ENCODE measurements at regions not wholly inside any gene's neighbourhood (a gene's known extent, or its start where the extent isn't known, plus 50 kb on each side); places are given as distances from the start of the nearest gene placed in this dataset.

DNA sequence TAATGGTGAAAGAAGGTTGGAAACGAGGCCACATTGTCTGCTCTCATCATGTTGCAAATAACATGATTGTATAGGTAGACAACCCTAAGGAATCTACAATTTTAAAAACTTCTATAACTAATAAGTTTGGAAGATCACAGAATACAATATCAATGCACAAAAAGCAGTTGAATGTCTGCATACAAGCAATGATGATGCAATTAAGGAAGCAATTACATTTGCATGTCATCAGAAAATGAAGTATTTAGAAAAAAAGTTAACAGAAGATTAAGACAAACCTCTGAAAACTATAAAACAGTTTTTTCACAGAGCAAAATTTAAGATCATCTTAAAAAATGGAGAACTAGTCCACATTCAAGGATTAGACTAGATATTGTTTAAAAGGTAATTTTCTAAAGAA is 181.1 kb downstream of the METTL4 start:
- Histone ChIP-seq H3K36me3 (ENCODE audit: insufficient read depth, low read length) (no peaks in the 10 kb centered on the region), H3K9ac (ENCODE audit: insufficient read length) (no peak overlapping the region), H3K27ac (no peak overlapping the region), H3K4me3 (no peak overlapping the region), H3K9me3 (ENCODE audit: low read depth, low read length) (no peaks in the 10 kb centered on the region)
- DNase-seq (ENCODE audit: low read depth, low spot score) = no peak
- TF ChIP-seq EZH2 (IDR thresholded peaks at IDR 0.05) (no peak), FOXP2 (optimal IDR thresholded peaks at IDR 0.05; ENCODE audit: control extremely low read depth, extremely low read length, insufficient read depth) (no peak), POLR2AphosphoS5 (IDR thresholded peaks at IDR 0.05; ENCODE audit: borderline replicate concordance, low read depth, low read length) (no peak)

- no peaks in the 10 kb centered on the region for H3K9me3 ChIP-seq (ENCODE audit: low read depth, low read length)
- H3K9ac ChIP-seq (ENCODE audit: insufficient read length) = no peak overlapping the region
- H3K36me3 ChIP-seq (ENCODE audit: insufficient read depth, low read length) = no peaks in the 10 kb centered on the region
- no peak for DNase-seq (ENCODE audit: low read depth, low spot score)
- no peak overlapping the region for H3K4me3 ChIP-seq
- no peak overlapping the region for H3K27ac ChIP-seq
- TF ChIP-seq POLR2AphosphoS5 (IDR thresholded peaks at IDR 0.05; ENCODE audit: borderline replicate concordance, low read depth, low read length) = no peak
- TF ChIP-seq FOXP2 (optimal IDR thresholded peaks at IDR 0.05; ENCODE audit: control extremely low read depth, extremely low read length, insufficient read depth) = no peak
- no peak for TF ChIP-seq EZH2 (IDR thresholded peaks at IDR 0.05)
Observed at GRCh38 chr18:2391470-2391869, 179.8 kb downstream of the METTL4 start.

- no peaks in the 10 kb centered on the region for H3K36me3 ChIP-seq (ENCODE audit: insufficient read depth, low read length)
- no peak for DNase-seq (ENCODE audit: low read depth, low spot score)
- TF ChIP-seq FOXP2 (optimal IDR thresholded peaks at IDR 0.05; ENCODE audit: control extremely low read depth, extremely low read length, insufficient read depth) = no peak
- TF ChIP-seq POLR2AphosphoS5 (IDR thresholded peaks at IDR 0.05; ENCODE audit: borderline replicate concordance, low read depth, low read length) = no peak
- no peak for TF ChIP-seq EZH2 (IDR thresholded peaks at IDR 0.05)
- H3K27ac ChIP-seq = no peak overlapping the region
- H3K9ac ChIP-seq (ENCODE audit: insufficient read length) = no peak overlapping the region
- no peak overlapping the region for H3K4me3 ChIP-seq
- no peaks in the 10 kb centered on the region for H3K9me3 ChIP-seq (ENCODE audit: low read depth, low read length)
Observed at GRCh38 chr18:2392446-2392845, 178.9 kb downstream of the METTL4 start.

- H3K9me3 ChIP-seq (ENCODE audit: low read depth, low read length) = no peaks in the 10 kb centered on the region
- DNase-seq (ENCODE audit: low read depth, low spot score) = no peak
- H3K36me3 ChIP-seq (ENCODE audit: insufficient read depth, low read length) = no peaks in the 10 kb centered on the region
- no peak overlapping the region for H3K9ac ChIP-seq (ENCODE audit: insufficient read length)
- H3K4me3 ChIP-seq = no peak overlapping the region
- no peak for TF ChIP-seq FOXP2 (optimal IDR thresholded peaks at IDR 0.05; ENCODE audit: control extremely low read depth, extremely low read length, insufficient read depth)
- no peak for TF ChIP-seq POLR2AphosphoS5 (IDR thresholded peaks at IDR 0.05; ENCODE audit: borderline replicate concordance, low read depth, low read length)
- TF ChIP-seq EZH2 (IDR thresholded peaks at IDR 0.05) = no peak
- H3K27ac ChIP-seq = no peak overlapping the region
Observed at GRCh38 chr18:2394684-2395083, 176.6 kb downstream of the METTL4 start.

GRCh38 chr18:2395427-2396161 is 175.7 kb downstream of the METTL4 start:
- Histone ChIP-seq H3K9ac (ENCODE audit: insufficient read length) (no peak overlapping the region), H3K36me3 (ENCODE audit: insufficient read depth, low read length) (no peaks in the 10 kb centered on the region), H3K27ac (no peak overlapping the region), H3K9me3 (ENCODE audit: low read depth, low read length) (no peaks in the 10 kb centered on the region), H3K4me3 (no peak overlapping the region)
- no peak for TF ChIP-seq POLR2AphosphoS5 (IDR thresholded peaks at IDR 0.05; ENCODE audit: borderline replicate concordance, low read depth, low read length)
- no peak for TF ChIP-seq EZH2 (IDR thresholded peaks at IDR 0.05)
- no peak for TF ChIP-seq FOXP2 (optimal IDR thresholded peaks at IDR 0.05; ENCODE audit: control extremely low read depth, extremely low read length, insufficient read depth)
- DNase-seq (ENCODE audit: low read depth, low spot score) = no peak

DNA sequence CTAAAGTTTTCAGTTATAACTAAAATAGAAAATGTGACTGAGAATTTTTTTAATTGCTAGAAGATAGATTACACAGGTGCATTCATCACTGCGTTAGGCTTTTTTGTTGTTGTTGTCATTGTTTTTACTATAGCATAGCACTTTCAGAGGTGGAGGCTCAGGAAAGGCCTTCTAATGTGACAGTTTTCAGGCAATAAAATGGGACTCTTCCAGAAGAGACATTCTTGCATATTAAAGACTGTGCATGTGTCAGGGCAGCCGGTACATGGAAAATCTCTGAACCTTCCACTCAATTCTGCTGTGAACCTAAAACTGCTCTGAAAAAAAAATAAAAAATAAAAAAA is 175.2 kb downstream of the METTL4 start:
- no peak for DNase-seq (ENCODE audit: low read depth, low spot score)
- Histone ChIP-seq H3K27ac (no peak overlapping the region), H3K36me3 (ENCODE audit: insufficient read depth, low read length) (no peaks in the 10 kb centered on the region), H3K9ac (ENCODE audit: insufficient read length) (no peak overlapping the region), H3K4me3 (no peak overlapping the region), H3K9me3 (ENCODE audit: low read depth, low read length) (no peaks in the 10 kb centered on the region)
- TF ChIP-seq POLR2AphosphoS5 (IDR thresholded peaks at IDR 0.05; ENCODE audit: borderline replicate concordance, low read depth, low read length) (no peak), EZH2 (IDR thresholded peaks at IDR 0.05) (no peak), FOXP2 (optimal IDR thresholded peaks at IDR 0.05; ENCODE audit: control extremely low read depth, extremely low read length, insufficient read depth) (no peak)

DNA sequence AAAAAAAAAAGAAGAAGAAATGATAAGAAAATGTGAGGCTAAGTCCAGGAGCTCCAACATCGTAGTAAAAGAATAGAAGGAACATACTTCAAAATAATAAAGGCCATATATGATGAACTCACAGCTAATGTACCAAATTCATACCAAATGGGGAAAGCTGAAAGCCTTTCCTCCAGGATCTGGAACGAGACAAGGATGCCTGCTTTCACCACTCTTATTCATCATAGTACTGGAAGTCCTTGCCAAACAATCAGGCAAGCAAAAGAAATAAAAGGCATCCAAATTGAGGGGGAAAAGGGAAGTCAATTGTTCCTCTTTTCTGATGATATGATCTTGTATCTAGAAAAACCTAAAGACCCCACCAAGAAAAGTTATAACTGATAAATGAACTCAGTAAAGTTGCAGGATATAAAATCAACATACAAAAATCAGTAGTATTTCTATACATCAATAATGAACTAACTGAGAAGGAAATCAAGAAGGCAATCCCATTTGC is 170.6 kb downstream of the METTL4 start:
- Histone ChIP-seq H3K9me3 (ENCODE audit: low read depth, low read length) (no peaks in the 10 kb centered on the region), H3K27ac (no peak overlapping the region), H3K9ac (ENCODE audit: insufficient read length) (no peak overlapping the region), H3K4me3 (no peak overlapping the region), H3K36me3 (ENCODE audit: insufficient read depth, low read length) (no peaks in the 10 kb centered on the region)
- TF ChIP-seq FOXP2 (optimal IDR thresholded peaks at IDR 0.05; ENCODE audit: control extremely low read depth, extremely low read length, insufficient read depth) (no peak), POLR2AphosphoS5 (IDR thresholded peaks at IDR 0.05; ENCODE audit: borderline replicate concordance, low read depth, low read length) (no peak), EZH2 (IDR thresholded peaks at IDR 0.05) (no peak)
- no peak for DNase-seq (ENCODE audit: low read depth, low spot score)

GRCh38 chr18:2402084-2402483 is 169.2 kb downstream of the METTL4 start:
- no peak overlapping the region for H3K27ac ChIP-seq
- TF ChIP-seq EZH2 (IDR thresholded peaks at IDR 0.05) (no peak), POLR2AphosphoS5 (IDR thresholded peaks at IDR 0.05; ENCODE audit: borderline replicate concordance, low read depth, low read length) (no peak), FOXP2 (optimal IDR thresholded peaks at IDR 0.05; ENCODE audit: control extremely low read depth, extremely low read length, insufficient read depth) (no peak)

DNA sequence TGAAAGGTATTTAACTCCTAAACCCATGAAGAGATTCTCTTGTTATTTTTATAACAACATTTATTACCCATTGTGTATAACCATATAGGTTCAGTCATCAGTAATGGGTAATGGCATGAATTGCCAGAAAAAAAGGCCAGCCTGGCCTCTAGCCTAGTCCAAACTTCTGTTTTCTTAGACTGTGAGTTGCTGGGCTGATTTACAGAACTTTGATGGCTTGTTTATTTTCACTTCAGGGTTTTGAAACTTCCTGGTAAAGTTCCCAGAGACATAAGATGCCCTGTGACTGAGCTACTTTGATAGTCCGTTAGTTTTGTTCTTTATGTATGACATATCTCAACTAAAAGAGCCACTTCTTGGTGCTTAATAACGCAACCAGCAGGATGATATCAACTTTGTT is 164.8 kb downstream of the METTL4 start:
- no peak overlapping the region for H3K27ac ChIP-seq
- DNase-seq (ENCODE audit: low read depth, low spot score) = no peak
- H3K9ac ChIP-seq (ENCODE audit: insufficient read length) = no peak overlapping the region
- H3K9me3 ChIP-seq (ENCODE audit: low read depth, low read length) = no peaks in the 10 kb centered on the region
- H3K4me3 ChIP-seq = no peak overlapping the region
- no peak for TF ChIP-seq EZH2 (IDR thresholded peaks at IDR 0.05)
- TF ChIP-seq POLR2AphosphoS5 (IDR thresholded peaks at IDR 0.05; ENCODE audit: borderline replicate concordance, low read depth, low read length) = no peak
- TF ChIP-seq FOXP2 (optimal IDR thresholded peaks at IDR 0.05; ENCODE audit: control extremely low read depth, extremely low read length, insufficient read depth) = no peak
- H3K36me3 ChIP-seq (ENCODE audit: insufficient read depth, low read length) = no peaks in the 10 kb centered on the region

More at GRCh38 chr18:2402084-2402483, 169.2 kb downstream of the METTL4 start:
- H3K9me3 ChIP-seq (ENCODE audit: low read depth, low read length) = no peaks in the 10 kb centered on the region
- H3K4me3 ChIP-seq = no peak overlapping the region
- DNase-seq (ENCODE audit: low read depth, low spot score) = no peak
- H3K36me3 ChIP-seq (ENCODE audit: insufficient read depth, low read length) = no peaks in the 10 kb centered on the region
- H3K9ac ChIP-seq (ENCODE audit: insufficient read length) = no peak overlapping the region
